NCI-H2081 (cell line): ENCODE measurements at regions not wholly inside any gene's neighbourhood (a gene's known extent, or its start where the extent isn't known, plus 50 kb on each side); places are given as distances from the start of the nearest gene placed in this dataset.

ENCODE experiments used
- DNase-seq, 2 experiments: peaks; one replicate each; lab custom pipeline; 2025; lab: John Stamatoyannopoulos, UW

DNA sequence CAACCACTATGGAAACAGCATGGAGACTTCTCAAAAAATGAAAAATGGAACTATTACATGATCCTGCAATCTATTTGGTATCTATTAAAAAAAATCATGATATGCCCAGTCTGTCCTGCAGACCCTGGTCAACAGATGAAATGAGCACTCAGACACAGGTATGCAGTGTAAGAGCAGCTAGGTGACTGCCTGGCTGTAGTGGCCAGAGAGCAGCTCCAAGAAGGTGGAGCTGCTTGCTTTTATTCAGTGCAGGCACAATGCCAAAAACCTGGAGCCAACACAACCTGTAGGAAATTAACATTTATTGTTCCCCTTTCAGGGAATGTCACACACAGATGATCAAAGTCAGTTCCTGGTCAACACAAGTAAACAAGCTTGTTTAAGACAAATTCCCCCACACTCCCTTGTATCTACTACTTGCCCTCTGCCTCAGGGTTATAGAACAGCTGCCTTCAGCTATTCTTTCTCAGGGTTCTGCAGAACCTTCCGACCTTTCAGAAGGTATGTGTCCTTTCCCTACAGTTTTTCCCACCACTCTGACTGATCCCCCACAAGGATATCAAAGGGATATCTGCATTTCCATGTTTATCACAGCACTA lies 933.7 kb upstream of the SLITRK5 start:
- no peak for DNase-seq

GRCh38 chr13:86741762-86742285 lies 929.3 kb upstream of the SLITRK5 start:
- peak in 1 of 2 experiments; percentile 14 for DNase-seq

- DNase-seq = no peak
Measured at GRCh38 chr13:86757236-86757978, 913.8 kb upstream of the SLITRK5 start.

GRCh38 chr13:86758116-86758515 lies 913.1 kb upstream of the SLITRK5 start:
- DNase-seq = no peak

DNA sequence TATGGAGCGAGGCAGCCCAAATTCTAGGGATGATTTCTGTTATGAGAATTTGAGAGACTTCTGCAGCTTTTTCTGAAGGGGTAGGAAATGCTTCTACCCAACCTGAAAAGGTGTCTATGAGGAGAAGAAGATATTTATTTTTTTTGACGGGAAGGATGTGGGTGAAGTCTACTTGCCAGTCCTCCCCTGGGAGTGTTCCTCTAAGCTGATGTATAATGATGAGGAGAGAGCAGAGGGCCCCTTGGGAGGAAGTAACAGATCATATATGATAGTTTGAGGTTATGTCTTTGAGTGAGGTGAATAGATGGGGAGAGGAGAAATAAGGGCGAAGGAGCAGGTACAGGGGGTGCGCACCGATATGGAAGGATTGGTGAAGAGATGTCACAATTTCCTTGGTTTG lies 910.6 kb upstream of the SLITRK5 start:
- DNase-seq = no peak

GRCh38 chr13:86765462-86765861 lies 905.7 kb upstream of the SLITRK5 start:
- DNase-seq = no peak

DNA sequence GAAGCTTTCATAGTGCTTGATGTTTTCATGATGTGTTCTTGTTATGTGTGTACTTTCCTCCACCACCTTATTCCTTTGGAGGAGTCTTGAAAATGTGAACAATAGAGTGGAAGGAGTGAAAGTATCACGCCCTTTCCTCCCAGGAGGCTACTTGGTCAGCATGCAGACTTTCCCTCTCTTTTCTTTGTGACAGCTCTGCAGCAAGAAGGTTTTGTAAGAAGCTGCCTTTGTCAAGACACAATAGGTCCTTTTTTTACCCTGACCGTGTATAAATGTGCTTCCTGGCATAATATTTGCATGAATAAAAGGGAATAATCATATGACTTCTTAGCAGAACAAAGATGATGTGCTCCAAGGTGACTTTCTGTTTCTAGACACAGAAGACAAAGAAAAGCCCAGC lies 882.6 kb upstream of the SLITRK5 start:
- DNase-seq = no peak

DNA sequence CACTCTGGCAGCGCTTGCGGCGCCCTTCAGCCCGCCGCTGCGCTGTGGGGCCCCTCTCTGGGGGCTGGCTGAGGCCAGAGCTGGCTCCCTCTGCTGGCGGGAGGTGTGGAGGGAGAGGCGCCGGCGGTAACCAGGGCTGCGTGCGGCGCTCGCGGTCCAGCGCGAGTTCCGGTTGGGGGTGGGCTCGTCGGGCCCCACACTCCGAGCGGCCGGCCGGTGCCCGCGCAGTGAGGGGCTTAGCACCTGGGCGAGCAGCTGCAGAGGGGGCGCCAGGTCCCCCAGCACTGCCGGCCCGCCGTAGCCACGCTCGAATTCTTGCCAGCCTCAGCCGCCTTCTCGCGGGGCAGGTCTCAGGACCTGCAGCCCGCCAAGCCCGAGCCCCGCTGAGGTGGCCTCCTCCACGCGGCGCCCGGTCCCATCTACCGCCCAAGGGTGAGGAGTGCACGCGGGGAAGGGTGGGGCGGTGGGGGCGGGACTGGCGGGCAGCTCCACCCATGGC lies 879.0 kb upstream of the SLITRK5 start:
- no peak for DNase-seq

DNA sequence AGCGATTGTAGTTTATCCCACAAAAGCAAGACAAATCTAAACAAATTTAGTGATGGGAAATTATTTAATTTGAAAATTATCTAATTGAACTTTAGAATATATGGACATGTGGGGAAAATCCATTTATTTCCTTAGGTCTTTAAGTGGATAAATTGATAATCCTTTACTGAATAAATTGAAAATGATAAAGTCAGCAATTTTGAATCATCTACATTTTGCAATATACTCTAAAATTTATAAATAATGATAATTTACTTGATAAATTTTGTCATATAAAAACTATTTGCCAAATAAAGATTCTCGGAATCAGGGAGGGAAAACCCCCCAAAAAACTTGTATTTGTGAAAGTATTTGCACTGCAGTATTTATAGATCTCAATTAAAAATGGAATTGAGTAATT lies 875.3 kb upstream of the SLITRK5 start:
- DNase-seq = no peak

GRCh38 chr13:86810361-86810760 lies 860.8 kb upstream of the SLITRK5 start:
- no peak for DNase-seq

DNA sequence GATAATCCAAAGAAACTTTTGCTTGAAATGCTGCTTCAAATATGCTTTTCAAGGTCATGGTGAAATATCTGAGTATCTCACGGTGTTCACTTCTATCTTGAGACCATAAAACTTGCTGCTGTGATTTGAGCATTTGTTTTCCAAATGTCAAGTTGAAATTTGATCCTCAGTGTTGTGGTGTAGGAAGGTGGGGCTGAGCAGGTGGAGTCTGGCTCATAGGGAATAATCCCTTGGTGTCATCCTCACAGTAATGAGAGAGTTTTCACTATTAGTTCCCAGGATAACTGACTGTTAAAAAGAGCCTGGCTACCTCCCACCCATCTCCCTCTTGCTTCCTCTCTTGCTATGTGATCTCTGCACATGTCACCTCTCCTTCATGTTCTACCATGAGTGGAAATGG lies 858.0 kb upstream of the SLITRK5 start:
- no peak for DNase-seq

DNA sequence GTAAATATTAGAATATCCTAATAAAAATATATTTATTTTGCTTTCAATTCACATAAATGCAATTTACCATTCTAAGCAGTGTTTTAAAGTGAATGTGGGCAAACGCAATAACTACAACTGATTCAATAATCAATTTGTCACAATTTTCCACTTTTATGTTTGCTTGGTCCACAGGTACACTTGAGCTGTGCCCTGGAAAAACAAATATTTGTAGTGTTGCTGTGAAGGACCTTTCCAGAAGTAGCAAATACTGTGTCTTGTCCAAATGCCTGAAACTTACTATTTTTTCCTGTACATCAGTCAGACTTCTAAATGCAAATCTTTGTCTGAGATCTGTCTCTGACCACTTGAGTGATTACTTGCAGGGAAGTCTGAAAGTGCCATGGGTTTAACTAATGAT lies 845.8 kb upstream of the SLITRK5 start:
- DNase-seq = no peak

DNA sequence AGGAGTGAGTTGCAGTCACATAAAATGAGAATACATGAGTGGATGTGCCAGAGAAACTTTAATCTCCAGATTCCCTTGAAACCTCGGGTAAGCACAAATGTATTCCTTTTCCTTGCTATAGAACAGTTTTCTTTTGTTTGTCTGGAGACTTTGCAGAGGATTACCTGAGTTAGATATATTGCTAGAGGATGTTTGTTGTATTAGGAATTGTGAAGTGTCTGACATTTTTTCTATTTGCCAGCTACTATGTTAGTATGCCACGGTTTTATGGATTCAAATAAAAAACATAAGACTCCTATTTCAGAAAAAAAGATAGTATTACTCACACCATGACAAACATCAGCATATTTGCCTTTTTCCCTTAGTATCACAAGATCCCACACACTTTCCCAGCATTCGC lies 844.9 kb upstream of the SLITRK5 start:
- no peak for DNase-seq

- DNase-seq = no peak
Measured at GRCh38 chr13:86830046-86830445, 841.1 kb upstream of the SLITRK5 start.

DNA sequence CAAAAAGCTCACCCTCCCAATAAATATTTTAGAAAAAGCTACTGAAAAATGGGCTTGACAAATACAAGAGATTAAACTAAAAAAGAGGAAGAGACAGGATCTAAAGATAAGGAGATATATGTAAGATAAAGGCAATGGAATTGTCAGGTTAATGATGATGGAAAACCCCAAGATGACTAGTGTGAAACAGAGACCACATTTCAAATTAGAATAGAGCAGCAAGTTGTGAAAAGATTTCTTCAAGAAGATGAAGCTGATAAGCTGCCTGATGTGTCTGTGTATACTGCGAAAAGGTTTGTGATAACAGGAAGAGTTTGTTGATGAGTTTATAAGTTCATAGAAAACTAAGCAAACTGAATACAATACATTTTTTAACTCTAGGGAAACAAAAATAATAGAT lies 840.1 kb upstream of the SLITRK5 start:
- DNase-seq = no peak

DNA sequence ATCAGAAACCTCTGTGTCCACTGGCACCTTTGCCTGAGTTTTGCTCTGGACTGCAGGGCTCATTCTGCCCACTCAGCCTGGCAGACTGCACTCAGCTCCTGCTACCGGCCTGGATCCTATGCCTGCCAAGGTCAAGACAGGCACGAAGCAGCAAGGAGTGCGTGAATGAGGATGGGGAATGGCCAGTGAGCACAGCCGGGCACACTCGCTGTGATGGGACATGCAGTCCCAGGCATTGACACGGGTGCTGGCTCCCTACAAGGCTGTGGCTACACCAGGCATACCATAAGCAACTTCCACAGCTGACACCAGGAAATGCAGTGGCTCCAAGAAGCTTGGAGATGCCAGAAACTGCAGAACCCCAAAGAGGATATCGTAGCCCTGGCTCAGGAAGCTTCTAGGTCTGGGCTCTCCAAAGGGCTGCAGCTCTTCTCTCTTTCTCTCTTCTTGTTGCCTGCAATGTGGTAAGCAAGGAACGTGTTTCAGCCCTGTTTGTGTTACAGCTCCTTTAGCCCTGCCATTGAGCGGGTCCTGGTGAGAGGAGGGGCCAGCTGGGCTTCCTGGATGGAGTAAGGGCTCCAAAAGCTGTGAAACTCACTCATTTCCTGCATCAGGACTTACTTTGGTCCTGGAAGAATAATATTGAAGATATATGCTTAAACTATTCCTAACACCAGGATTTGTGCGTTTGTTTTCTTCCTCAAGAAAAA lies 832.6 kb upstream of the SLITRK5 start:
- no peak for DNase-seq

DNA sequence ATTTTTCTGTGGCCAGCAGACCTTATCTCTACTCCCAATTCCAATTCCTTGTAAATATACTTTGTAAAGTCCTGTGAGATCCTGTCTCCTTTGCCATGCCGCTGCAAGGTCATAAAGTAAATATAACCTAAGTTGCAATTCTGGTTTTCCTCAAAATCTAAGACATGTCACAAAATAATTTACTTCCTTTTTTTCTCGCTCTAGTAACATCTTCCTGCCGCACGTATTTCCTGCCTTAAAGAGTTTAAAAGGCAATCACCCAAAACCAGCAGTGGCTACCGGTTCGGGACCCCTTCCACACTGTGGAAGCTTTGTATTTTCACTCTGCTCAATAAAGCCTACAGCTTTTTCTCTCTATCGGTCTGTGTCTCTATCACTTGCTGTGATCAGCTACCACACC lies 832.0 kb upstream of the SLITRK5 start:
- DNase-seq = no peak

GRCh38 chr13:86840250-86841191 lies 830.6 kb upstream of the SLITRK5 start:
- no peak for DNase-seq

DNA sequence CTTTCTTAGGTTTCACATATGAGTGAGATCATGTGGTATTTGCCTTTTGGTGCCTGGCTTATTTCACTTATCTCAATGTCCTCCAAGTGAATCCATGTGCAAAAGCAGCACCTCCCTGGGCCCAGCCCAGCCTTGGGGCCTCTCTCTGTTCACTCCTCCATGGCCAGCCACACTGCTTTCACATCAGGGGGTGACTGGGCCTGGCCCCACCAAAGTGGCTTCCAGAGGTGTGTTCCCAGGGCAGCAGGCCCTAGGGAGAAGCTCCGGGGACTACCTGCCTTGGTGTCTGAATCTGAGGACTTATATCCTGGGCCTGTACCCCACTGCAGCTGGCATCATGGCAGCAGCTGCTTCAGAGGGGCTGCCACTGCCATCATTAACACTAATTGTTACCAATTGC lies 829.9 kb upstream of the SLITRK5 start:
- DNase-seq = no peak

DNA sequence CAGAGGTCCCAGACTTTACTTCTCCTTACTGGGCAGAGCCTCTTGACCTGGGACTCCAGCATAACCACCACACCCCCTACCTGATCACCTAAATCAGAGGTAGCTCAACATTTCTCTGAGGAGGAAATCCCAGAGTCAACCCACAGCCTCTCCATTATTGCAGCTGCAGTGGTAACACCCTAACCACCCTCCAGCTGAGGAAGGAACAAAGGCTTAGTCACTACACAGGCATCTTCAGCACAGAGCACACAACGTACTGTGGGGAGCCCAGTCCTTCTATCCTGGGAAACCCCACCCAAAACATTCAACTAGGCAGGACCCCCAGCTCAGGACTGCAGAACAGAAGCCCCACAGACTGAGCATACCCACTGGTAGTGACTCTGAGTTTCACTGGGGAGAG lies 824.7 kb upstream of the SLITRK5 start:
- DNase-seq = no peak

GRCh38 chr13:86848716-86849115 lies 822.5 kb upstream of the SLITRK5 start:
- DNase-seq = no peak

DNA sequence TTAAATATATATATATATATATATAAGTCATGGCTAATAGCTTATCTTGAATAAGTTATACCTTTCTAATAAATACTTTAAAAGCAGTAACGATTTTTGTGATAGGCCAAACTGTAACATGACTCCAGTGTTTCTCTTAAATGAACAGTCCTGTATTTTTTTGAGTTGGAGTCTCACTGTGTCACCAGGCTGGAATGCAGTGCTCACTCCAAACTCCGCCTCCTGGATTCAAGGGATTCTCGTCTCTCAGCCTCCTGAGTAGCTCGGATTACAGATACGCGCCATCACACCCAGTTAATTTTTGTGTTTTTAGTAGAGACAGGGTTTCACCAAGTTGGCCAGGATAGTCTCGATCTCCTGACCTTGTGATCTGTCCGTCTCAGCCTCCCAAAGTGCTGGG lies 814.2 kb upstream of the SLITRK5 start:
- DNase-seq = no peak
